ENCODE measurements at regions not wholly inside any gene's neighbourhood (a gene's known extent, or its start where the extent isn't known, plus 50 kb on each side); places are given as distances from the start of the nearest gene placed in this dataset.

- H3K36me3 ChIP-seq (ENCODE audit: control insufficient read depth, insufficient read depth, low read length): no peaks in the 10 kb centered on the region
- H3K4ac ChIP-seq (ENCODE audit: low read depth, low read length): no peak overlapping the region
- H4K8ac ChIP-seq (ENCODE audit: low read depth in 2 of 2, low read length in 2 of 2): no peak overlapping the region
- H3K18ac ChIP-seq (ENCODE audit: low read depth, low read length): no peak overlapping the region
- H3K9me3 ChIP-seq (ENCODE audit: control insufficient read depth, insufficient read depth, low read length): peaks cover 39% of the 10 kb centered on the region
- no peak overlapping the region for H2BK15ac ChIP-seq (ENCODE audit: low read depth, low read length)
- H3K4me2 ChIP-seq (ENCODE audit: low read depth, low read length): no peak overlapping the region
- H4K5ac ChIP-seq (ENCODE audit: low read depth, low read length): no peak overlapping the region
- ChIA-PET POLR2A (ENCODE audit: unreplicated experiment) (no interaction called here), CTCF (no interaction called here)
- no peak overlapping the region for H3K56ac ChIP-seq (ENCODE audit: extremely low read depth, insufficient read depth, low read length)
- dilution Hi-C loops (cut with HindIII; ENCODE audit: low sequenced_read_pairs, unreplicated experiment): no loop called here
- H3K27ac ChIP-seq (ENCODE audit: insufficient read depth, low read length): no peak overlapping the region
- no peak overlapping the region for H2AFZ ChIP-seq (replicated peaks; ENCODE audit: low read length, poor library complexity)
- no peak overlapping the region for H3K9ac ChIP-seq (ENCODE audit: low read depth, low read length)
- no peak overlapping the region for H2BK120ac ChIP-seq (ENCODE audit: low read depth, low read length)
- no peak overlapping the region for H2AK9ac ChIP-seq (replicated peaks; ENCODE audit: low read depth, low read length, poor library complexity)
- H4K20me1 ChIP-seq (ENCODE audit: insufficient read depth, low read length): no peaks in the 10 kb centered on the region
- in situ Hi-C loops (cut with MboI; ENCODE audit: low sequenced_read_pairs): no loop called here
- no peaks in the 10 kb centered on the region for H3K27me3 ChIP-seq (ENCODE audit: control insufficient read depth, insufficient read depth, low read length)
- no peak overlapping the region for H2AK5ac ChIP-seq (ENCODE audit: low read depth, low read length)
- no TSS peak for BruUV-seq (replicated peaks)
- H3K14ac ChIP-seq (replicated peaks; ENCODE audit: low read depth, low read length): no peak overlapping the region
- WGBS, 2 experiments (ENCODE audit: extremely low coverage in 2 of 2, insufficient read length in 1 of 2): 33% methylated on average over 1 of the region's 5 CpGs; no CpG with 5 or more reads in 1 of the 2 experiments
- no peak for TF ChIP-seq BHLHE40 (IDR thresholded peaks at IDR 0.05; ENCODE audit: low read depth, low read length)
- no peak for TF ChIP-seq POLR2A (IDR thresholded peaks at IDR 0.05; ENCODE audit: low read depth, low read length)
- TF ChIP-seq ELK1 (IDR thresholded peaks at IDR 0.05; ENCODE audit: borderline replicate concordance, low read depth, low read length): no peak
- TF ChIP-seq RAD21 (IDR thresholded peaks at IDR 0.05; ENCODE audit: low read length): no peak
- TF ChIP-seq MAZ (IDR thresholded peaks at IDR 0.05; ENCODE audit: borderline replicate concordance, low read depth, low read length): no peak
- TF ChIP-seq CTCF (conservative IDR thresholded peaks at IDR 0.05; ENCODE audit: low read depth, low read length): no peak
- no peak for TF ChIP-seq CEBPB (IDR thresholded peaks at IDR 0.05; ENCODE audit: low read depth, low read length)
- TF ChIP-seq USF2 (IDR thresholded peaks at IDR 0.05; ENCODE audit: low read depth, low read length): no peak
- TF ChIP-seq RFX5 (IDR thresholded peaks at IDR 0.05; ENCODE audit: low read depth, low read length): no peak
- H3K9me1 ChIP-seq (ENCODE audit: insufficient read depth, low read length): no peaks in the 10 kb centered on the region
- no peak overlapping the region for H4K91ac ChIP-seq (ENCODE audit: insufficient read depth, low read depth, low read length)
- ATAC-seq (ENCODE audit: low read depth): no peak
- no peaks in the 10 kb centered on the region for H3K4me1 ChIP-seq (ENCODE audit: control insufficient read depth, insufficient read depth, low read length)
- no peak overlapping the region for H3K4me3 ChIP-seq (ENCODE audit: insufficient read depth, low read depth, low read length)
- no peaks in the 10 kb centered on the region for H3K79me1 ChIP-seq (ENCODE audit: low read depth in 1 of 2, low read length in 2 of 2)
- no peak for DNase-seq
- intact Hi-C loops (cut with micrococcal nuclease): no loop called here
- no peak overlapping the region for H3K23ac ChIP-seq (ENCODE audit: low read depth, low read length)
- H2BK20ac ChIP-seq (ENCODE audit: low read depth, low read length): no peak overlapping the region
- H2BK5ac ChIP-seq (ENCODE audit: low read depth, low read length, poor library complexity, severe bottlenecking): no peak overlapping the region
These were observed 112.0 kb downstream of the OLFM1 start for GRCh38 chr9:135199489-135199888.

Data from IMR-90 (cell line).